Calu3 (cell line): ENCODE measurements at regions not wholly inside any gene's neighbourhood (a gene's known extent, or its start where the extent isn't known, plus 50 kb on each side); places are given as distances from the start of the nearest gene placed in this dataset.

ENCODE experiments used
- BruUV-seq: library from RNA; stranded (reverse); fragments of 400-500 nt; replicated peaks from 2 replicates; lab custom pipeline; 2021; lab: Mats Ljungman, UMichigan
- CTCF ChIA-PET: fragments of 300-600 bp; sonication (Branson Sonifier 250); formaldehyde crosslinking; loops from one replicate; lab custom pipeline; 2022; ENCODE audit warnings: antibody characterized with exemption; lab: Charles Lee
- DNase-seq: peaks from one replicate; pipeline ENCODE4 v3.0.0; 2022
- H3K27ac Mint-ChIP-seq: one replicate; pipeline ENCODE4 v1.8.0; 2022; ENCODE audit warnings: mixed read lengths; ENCODE audit not compliant: unreplicated experiment
- H3K27me3 Mint-ChIP-seq: one replicate; pipeline ENCODE4 v1.8.0; 2022; ENCODE audit warnings: mixed read lengths; ENCODE audit not compliant: unreplicated experiment
- H3K36me3 Mint-ChIP-seq: one replicate; pipeline ENCODE4 v1.8.0; 2022; ENCODE audit warnings: mild to moderate bottlenecking, moderate library complexity, mixed read lengths; ENCODE audit not compliant: insufficient read depth, unreplicated experiment
- H3K4me1 Mint-ChIP-seq: one replicate; pipeline ENCODE4 v1.8.0; 2022; ENCODE audit warnings: mild to moderate bottlenecking, low read depth, mixed read lengths; ENCODE audit not compliant: unreplicated experiment
- H3K4me3 Mint-ChIP-seq: one replicate; pipeline ENCODE4 v1.8.0; 2022; ENCODE audit warnings: mild to moderate bottlenecking, low read depth, moderate library complexity, mixed read lengths; ENCODE audit not compliant: unreplicated experiment
- H3K9me3 Mint-ChIP-seq: one replicate; pipeline ENCODE4 v1.8.0; 2022; ENCODE audit warnings: low read depth, mixed read lengths; ENCODE audit not compliant: unreplicated experiment
- CTCF ChIP-seq: fragments of 200-600 bp; IDR thresholded peaks from one replicate; pipeline ENCODE4 v1.8.0; 2022; ENCODE audit warnings: antibody characterized with exemption; ENCODE audit not compliant: unreplicated experiment
- intact Hi-C: fragments of 100-400 bp; cut with micrococcal nuclease; formaldehyde crosslinking; loops from one replicate; pipeline ENCODE4 v1.10.0; 2022; ENCODE audit not compliant: unreplicated experiment

- no TSS peak for BruUV-seq
- DNase-seq: peak; percentile 69
- Mint-ChIP-seq H3K4me3 (no peak overlapping the region), H3K27ac (peak overlapping the region; percentile 24), H3K9me3 (no peaks in the 10 kb centered on the region), H3K36me3 (no peaks in the 10 kb centered on the region), H3K4me1 (peaks cover 26% of the 10 kb centered on the region), H3K27me3 (no peaks in the 10 kb centered on the region)
- intact Hi-C loops: no loop called here
- CTCF ChIA-PET: interaction anchor here (0.6 to 1.3 kb wide), 6 partner anchors 17 to 826 kb away, joined by 3 to 6 read pairs (median 3); partner anchors contain the start of gene BCL6
- TF ChIP-seq CTCF: no peak
Measured at GRCh38 chr3:188026191-188026968, 127.6 kb upstream of the LPP start.

GRCh38 chr3:188031121-188031520 lies 122.8 kb upstream of the LPP start:
- Mint-ChIP-seq H3K36me3 (no peaks in the 10 kb centered on the region), H3K9me3 (peaks cover 2% of the 10 kb centered on the region), H3K4me3 (no peak overlapping the region), H3K27ac (no peak overlapping the region), H3K27me3 (no peaks in the 10 kb centered on the region), H3K4me1 (peaks cover 23% of the 10 kb centered on the region)
- CTCF ChIA-PET: no interaction called here
- DNase-seq: no peak
- intact Hi-C loops: loop anchor here (10.0 kb wide), 3 partner anchors 264 to 924 kb away; partner anchors contain the start of gene BCL6
- no peak for TF ChIP-seq CTCF
- BruUV-seq: no TSS peak

GRCh38 chr3:188034989-188035388 lies 119.0 kb upstream of the LPP start:
- Mint-ChIP-seq H3K36me3 (no peaks in the 10 kb centered on the region), H3K4me3 (no peak overlapping the region), H3K9me3 (peaks cover 2% of the 10 kb centered on the region), H3K27ac (no peak overlapping the region), H3K27me3 (no peaks in the 10 kb centered on the region), H3K4me1 (peaks cover 29% of the 10 kb centered on the region)
- intact Hi-C loops: loop anchor here (5.0 to 10.0 kb wide), 4 partner anchors 117 to 920 kb away; partner anchors contain the start of genes BCL6 and LPP
- BruUV-seq: no TSS peak
- DNase-seq: no peak
- CTCF ChIA-PET: no interaction called here
- TF ChIP-seq CTCF: no peak

- Mint-ChIP-seq H3K4me1 (peaks cover 29% of the 10 kb centered on the region), H3K4me3 (no peak overlapping the region), H3K27ac (no peak overlapping the region), H3K36me3 (no peaks in the 10 kb centered on the region), H3K9me3 (peaks cover 2% of the 10 kb centered on the region), H3K27me3 (no peaks in the 10 kb centered on the region)
- DNase-seq: peak; percentile 15
- TF ChIP-seq CTCF: no peak
- intact Hi-C loops: loop anchor here (5.0 to 10.0 kb wide), 4 partner anchors 116 to 918 kb away; partner anchors contain the start of genes BCL6 and LPP
- BruUV-seq: no TSS peak
- CTCF ChIA-PET: no interaction called here
Measured at GRCh38 chr3:188036375-188037194, 117.4 kb upstream of the LPP start.
